DOHH2 (cell line): ENCODE measurements at regions not wholly inside any gene's neighbourhood (a gene's known extent, or its start where the extent isn't known, plus 50 kb on each side); places are given as distances from the start of the nearest gene placed in this dataset.

ENCODE experiments used
- EZH2phosphoT487 ChIP-seq: fragments of 200-600 bp; sonication (generic); IDR thresholded peaks from 2 replicates; pipeline ENCODE4 v1.6.1; 2017; ENCODE audit warnings: borderline replicate concordance, mild to moderate bottlenecking, antibody characterized with exemption, low read length, moderate library complexity, mixed read lengths
- TF ChIP-seq, protein P1 (sequence below): fragments of 200-600 bp; sonication (generic); IDR thresholded peaks from one replicate; pipeline ENCODE4 v1.5.1; 2014; ENCODE audit warnings: antibody characterized with exemption, mild to moderate bottlenecking, low read depth, low read length; ENCODE audit not compliant: poor library complexity, severe bottlenecking

DNA sequence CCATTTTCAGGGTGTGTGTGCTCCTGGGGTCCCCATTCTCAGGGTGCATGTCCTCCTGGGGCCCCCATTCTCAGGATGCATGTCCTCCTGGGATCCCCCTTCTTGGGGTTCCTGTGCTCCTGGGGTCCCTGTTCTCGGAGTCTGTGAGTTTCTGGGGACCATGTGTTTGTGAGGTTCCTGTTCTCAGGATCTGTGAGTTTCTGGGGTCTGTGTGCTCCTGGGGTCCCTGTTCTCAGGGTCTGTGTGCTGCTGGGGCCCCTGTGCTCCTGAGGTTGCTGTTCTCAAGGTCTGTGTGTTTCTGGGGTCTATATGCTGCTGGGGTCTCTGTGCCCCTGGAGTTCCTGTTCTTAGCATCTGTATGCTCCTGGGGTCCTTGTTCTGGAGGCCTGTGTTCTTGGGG lies 425.5 kb downstream of the GLRX3 start:
- TF ChIP-seq, protein P1, sequence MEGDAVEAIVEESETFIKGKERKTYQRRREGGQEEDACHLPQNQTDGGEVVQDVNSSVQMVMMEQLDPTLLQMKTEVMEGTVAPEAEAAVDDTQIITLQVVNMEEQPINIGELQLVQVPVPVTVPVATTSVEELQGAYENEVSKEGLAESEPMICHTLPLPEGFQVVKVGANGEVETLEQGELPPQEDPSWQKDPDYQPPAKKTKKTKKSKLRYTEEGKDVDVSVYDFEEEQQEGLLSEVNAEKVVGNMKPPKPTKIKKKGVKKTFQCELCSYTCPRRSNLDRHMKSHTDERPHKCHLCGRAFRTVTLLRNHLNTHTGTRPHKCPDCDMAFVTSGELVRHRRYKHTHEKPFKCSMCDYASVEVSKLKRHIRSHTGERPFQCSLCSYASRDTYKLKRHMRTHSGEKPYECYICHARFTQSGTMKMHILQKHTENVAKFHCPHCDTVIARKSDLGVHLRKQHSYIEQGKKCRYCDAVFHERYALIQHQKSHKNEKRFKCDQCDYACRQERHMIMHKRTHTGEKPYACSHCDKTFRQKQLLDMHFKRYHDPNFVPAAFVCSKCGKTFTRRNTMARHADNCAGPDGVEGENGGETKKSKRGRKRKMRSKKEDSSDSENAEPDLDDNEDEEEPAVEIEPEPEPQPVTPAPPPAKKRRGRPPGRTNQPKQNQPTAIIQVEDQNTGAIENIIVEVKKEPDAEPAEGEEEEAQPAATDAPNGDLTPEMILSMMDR = no peak
- TF ChIP-seq EZH2phosphoT487 = no peak
